ENCODE measurements at regions not wholly inside any gene's neighbourhood (a gene's known extent, or its start where the extent isn't known, plus 50 kb on each side); places are given as distances from the start of the nearest gene placed in this dataset.

DNA sequence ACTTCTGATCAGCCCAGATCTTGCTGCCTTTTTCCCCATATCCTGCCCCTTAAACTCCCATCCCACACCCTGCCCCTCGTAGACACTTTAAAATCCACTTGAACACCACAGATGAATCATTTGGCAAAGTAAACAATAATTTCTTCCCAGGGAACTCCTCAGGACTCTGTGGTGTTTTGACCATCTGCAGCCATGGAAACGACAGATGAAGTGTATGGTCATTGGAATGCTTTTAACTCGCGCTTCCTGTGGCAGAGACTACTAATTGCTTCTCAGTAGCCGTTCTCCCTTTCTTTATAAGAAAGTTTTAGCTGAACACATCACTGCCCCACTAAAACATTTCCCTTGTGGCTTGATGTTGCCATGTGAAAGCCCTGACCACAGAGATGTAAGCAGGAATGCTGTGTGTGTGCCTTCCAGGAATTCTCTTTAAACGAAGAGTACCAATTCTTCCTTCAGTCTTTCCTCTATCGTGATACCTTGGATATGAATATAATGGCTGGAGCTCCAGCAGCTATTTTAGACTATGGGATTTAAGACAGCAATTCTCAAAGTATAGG lies 92.7 kb upstream of the PARD3B start:
- Histone ChIP-seq H3K4me3 (ENCODE audit: severe bottlenecking) (no peak overlapping the region), H3K9me3 (ENCODE audit: severe bottlenecking) (no peaks in the 10 kb centered on the region), H3K27me3 (ENCODE audit: insufficient read depth, poor library complexity, severe bottlenecking) (no peaks in the 10 kb centered on the region), H3K36me3 (ENCODE audit: low read depth) (no peaks in the 10 kb centered on the region), H3K27ac (ENCODE audit: poor library complexity, severe bottlenecking) (peak overlapping the region; percentile 40), H3K4me1 (ENCODE audit: insufficient read depth, poor library complexity, severe bottlenecking) (peaks cover 7% of the 10 kb centered on the region)
- peak; percentile 66 for DNase-seq (ENCODE audit: low spot score)
- peak; percentile 97 for ATAC-seq (ENCODE audit: low read depth)
- TF ChIP-seq, protein P1, sequence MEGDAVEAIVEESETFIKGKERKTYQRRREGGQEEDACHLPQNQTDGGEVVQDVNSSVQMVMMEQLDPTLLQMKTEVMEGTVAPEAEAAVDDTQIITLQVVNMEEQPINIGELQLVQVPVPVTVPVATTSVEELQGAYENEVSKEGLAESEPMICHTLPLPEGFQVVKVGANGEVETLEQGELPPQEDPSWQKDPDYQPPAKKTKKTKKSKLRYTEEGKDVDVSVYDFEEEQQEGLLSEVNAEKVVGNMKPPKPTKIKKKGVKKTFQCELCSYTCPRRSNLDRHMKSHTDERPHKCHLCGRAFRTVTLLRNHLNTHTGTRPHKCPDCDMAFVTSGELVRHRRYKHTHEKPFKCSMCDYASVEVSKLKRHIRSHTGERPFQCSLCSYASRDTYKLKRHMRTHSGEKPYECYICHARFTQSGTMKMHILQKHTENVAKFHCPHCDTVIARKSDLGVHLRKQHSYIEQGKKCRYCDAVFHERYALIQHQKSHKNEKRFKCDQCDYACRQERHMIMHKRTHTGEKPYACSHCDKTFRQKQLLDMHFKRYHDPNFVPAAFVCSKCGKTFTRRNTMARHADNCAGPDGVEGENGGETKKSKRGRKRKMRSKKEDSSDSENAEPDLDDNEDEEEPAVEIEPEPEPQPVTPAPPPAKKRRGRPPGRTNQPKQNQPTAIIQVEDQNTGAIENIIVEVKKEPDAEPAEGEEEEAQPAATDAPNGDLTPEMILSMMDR (IDR thresholded peaks at IDR 0.05; ENCODE audit: poor library complexity, severe bottlenecking): no peak

DNA sequence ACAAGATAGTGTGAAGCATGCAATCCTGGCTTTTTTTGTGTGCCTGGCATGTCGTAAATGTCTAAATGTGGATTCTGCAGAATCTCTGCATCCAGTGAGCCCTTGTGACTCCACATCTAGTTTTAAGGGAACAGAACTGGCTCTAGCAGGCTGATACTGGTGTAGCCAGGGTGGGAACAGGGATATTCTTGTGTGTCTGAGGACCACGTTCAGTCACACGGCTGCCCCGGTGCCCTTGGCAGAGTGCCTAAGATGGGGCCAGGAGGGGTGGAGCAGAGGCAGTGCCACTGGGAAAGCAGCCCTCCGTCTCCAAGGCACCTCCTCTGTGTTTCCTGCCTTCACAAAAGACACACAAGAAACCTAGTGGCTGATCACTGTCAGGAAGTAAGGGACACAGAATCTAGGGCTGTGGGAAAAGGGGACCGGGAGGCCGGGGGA lies 91.5 kb upstream of the PARD3B start:
- TF ChIP-seq, protein P1 (IDR thresholded peaks at IDR 0.05; ENCODE audit: poor library complexity, severe bottlenecking): no peak
- Histone ChIP-seq H3K27me3 (ENCODE audit: insufficient read depth, poor library complexity, severe bottlenecking) (no peaks in the 10 kb centered on the region), H3K9me3 (ENCODE audit: severe bottlenecking) (no peaks in the 10 kb centered on the region), H3K36me3 (ENCODE audit: low read depth) (no peaks in the 10 kb centered on the region), H3K4me1 (ENCODE audit: insufficient read depth, poor library complexity, severe bottlenecking) (peaks cover 7% of the 10 kb centered on the region), H3K4me3 (ENCODE audit: severe bottlenecking) (no peak overlapping the region), H3K27ac (ENCODE audit: poor library complexity, severe bottlenecking) (no peak overlapping the region)
- ATAC-seq (ENCODE audit: low read depth) (no peak), DNase-seq (ENCODE audit: low spot score) (no peak)

DNA sequence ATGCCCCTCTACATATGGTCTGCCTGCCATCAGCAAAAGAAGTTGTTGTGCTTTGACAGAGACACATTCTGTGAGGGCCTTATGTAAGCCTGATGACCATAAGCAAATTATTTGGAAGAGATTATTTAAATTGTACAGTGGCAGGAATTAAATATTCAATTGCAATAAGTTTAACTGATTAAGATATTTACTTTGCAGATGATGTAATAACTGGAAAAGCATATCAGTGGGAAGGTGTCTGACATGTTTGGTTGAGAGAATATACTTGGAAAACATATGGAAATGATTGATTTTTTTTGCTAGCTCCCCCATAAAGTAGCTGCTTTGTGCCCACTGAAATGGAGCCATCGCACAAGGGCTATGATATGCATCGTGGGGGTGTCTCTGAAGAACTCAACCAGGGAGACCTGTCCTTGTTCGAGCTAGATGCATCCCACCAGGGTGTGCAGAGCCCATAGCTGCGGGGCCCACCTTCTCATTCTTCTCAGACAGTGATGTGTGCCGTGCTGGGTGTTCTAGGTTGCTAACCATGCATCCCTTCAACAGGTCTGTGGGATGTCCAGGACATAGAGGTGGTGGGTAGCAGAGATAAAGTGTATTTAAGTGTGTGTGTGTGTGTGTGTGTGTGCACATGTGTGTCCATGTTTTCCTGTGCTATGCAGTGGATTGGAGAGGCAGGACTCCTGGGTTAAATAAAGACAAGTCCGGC lies 90.4 kb upstream of the PARD3B start:
- ATAC-seq (ENCODE audit: low read depth) (no peak), DNase-seq (ENCODE audit: low spot score) (no peak)
- Histone ChIP-seq H3K27ac (ENCODE audit: poor library complexity, severe bottlenecking) (no peak overlapping the region), H3K36me3 (ENCODE audit: low read depth) (no peaks in the 10 kb centered on the region), H3K9me3 (ENCODE audit: severe bottlenecking) (no peaks in the 10 kb centered on the region), H3K4me3 (ENCODE audit: severe bottlenecking) (no peak overlapping the region), H3K27me3 (ENCODE audit: insufficient read depth, poor library complexity, severe bottlenecking) (no peaks in the 10 kb centered on the region), H3K4me1 (ENCODE audit: insufficient read depth, poor library complexity, severe bottlenecking) (peaks cover 7% of the 10 kb centered on the region)
- TF ChIP-seq, protein P1 (IDR thresholded peaks at IDR 0.05; ENCODE audit: poor library complexity, severe bottlenecking): no peak

DNA sequence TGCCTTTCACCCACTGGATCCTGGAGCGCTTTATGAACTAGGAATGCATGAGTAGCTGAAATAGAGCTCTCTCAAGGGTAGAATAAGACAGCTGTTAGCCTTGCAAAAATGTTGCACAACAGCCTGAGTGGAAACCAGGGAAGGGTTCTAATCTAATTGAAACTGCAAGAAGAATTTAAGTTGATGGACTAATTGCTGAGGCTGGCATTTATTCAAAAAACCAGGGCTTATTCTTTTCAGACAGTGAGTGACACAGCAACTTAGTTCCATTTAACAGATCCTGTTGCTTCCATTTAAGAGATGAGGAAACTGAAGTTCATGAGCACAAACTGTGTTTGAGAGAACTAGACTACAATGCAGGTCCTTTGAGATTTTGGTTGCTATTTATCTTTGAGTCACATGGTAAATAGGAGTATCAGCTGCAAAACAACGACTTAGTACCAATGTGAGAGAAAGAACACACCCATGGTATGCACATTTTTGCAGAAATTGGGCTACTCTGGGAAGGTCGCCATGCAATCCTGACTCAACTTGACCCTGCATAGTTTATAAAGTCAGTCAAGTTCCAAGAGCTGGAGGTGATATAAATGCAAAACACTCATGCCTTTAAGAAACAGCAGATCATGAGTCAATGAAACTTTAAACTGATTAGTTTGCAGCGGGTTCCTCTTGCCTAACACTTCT lies 76.4 kb upstream of the PARD3B start:
- no peak overlapping the region for H3K27ac ChIP-seq (ENCODE audit: poor library complexity, severe bottlenecking)
- no peak for DNase-seq (ENCODE audit: low spot score)
- TF ChIP-seq, protein P1 (IDR thresholded peaks at IDR 0.05; ENCODE audit: poor library complexity, severe bottlenecking): no peak
- ATAC-seq (ENCODE audit: low read depth): peak; percentile 44; the same call in 2 of the 3 replicates
- no peak overlapping the region for H3K4me3 ChIP-seq (ENCODE audit: severe bottlenecking)
- H3K9me3 ChIP-seq (ENCODE audit: severe bottlenecking): no peaks in the 10 kb centered on the region
- no peaks in the 10 kb centered on the region for H3K36me3 ChIP-seq (ENCODE audit: low read depth)
- H3K4me1 ChIP-seq (ENCODE audit: insufficient read depth, poor library complexity, severe bottlenecking): no peaks in the 10 kb centered on the region
- H3K27me3 ChIP-seq (ENCODE audit: insufficient read depth, poor library complexity, severe bottlenecking): no peaks in the 10 kb centered on the region

All from RWPE2 (cell line).